ENCODE measurements at regions not wholly inside any gene's neighbourhood (a gene's known extent, or its start where the extent isn't known, plus 50 kb on each side); places are given as distances from the start of the nearest gene placed in this dataset.

- Histone ChIP-seq H3K27ac (ENCODE audit: insufficient read depth, low read length) (no peak overlapping the region), H2AFZ (replicated peaks; ENCODE audit: low read length, poor library complexity) (no peak overlapping the region), H3K27me3 (ENCODE audit: control insufficient read depth, insufficient read depth, low read length) (no peaks in the 10 kb centered on the region), H3K4me3 (ENCODE audit: insufficient read depth, low read depth, low read length) (no peak overlapping the region), H4K8ac (ENCODE audit: low read depth in 2 of 2, low read length in 2 of 2) (no peak overlapping the region), H3K56ac (ENCODE audit: extremely low read depth, insufficient read depth, low read length) (no peak overlapping the region), H4K20me1 (ENCODE audit: insufficient read depth, low read length) (no peaks in the 10 kb centered on the region), H3K79me1 (ENCODE audit: low read depth in 1 of 2, low read length in 2 of 2) (no peaks in the 10 kb centered on the region), H2BK5ac (ENCODE audit: low read depth, low read length, poor library complexity, severe bottlenecking) (no peak overlapping the region), H3K18ac (ENCODE audit: low read depth, low read length) (no peak overlapping the region), H4K91ac (ENCODE audit: insufficient read depth, low read depth, low read length) (no peak overlapping the region), H2AK5ac (ENCODE audit: low read depth, low read length) (no peak overlapping the region), H3K4ac (ENCODE audit: low read depth, low read length) (no peak overlapping the region), H4K5ac (ENCODE audit: low read depth, low read length) (no peak overlapping the region), H3K9me3 (ENCODE audit: control insufficient read depth, insufficient read depth, low read length) (no peaks in the 10 kb centered on the region), H2AK9ac (replicated peaks; ENCODE audit: low read depth, low read length, poor library complexity) (no peak overlapping the region), H2BK120ac (ENCODE audit: low read depth, low read length) (no peak overlapping the region), H3K36me3 (ENCODE audit: control insufficient read depth, insufficient read depth, low read length) (no peaks in the 10 kb centered on the region), H2BK15ac (ENCODE audit: low read depth, low read length) (no peak overlapping the region), H3K9me1 (ENCODE audit: insufficient read depth, low read length) (no peaks in the 10 kb centered on the region), H2BK20ac (ENCODE audit: low read depth, low read length) (no peak overlapping the region), H3K9ac (ENCODE audit: low read depth, low read length) (no peak overlapping the region), H3K4me2 (ENCODE audit: low read depth, low read length) (no peak overlapping the region), H3K4me1 (ENCODE audit: control insufficient read depth, insufficient read depth, low read length) (no peaks in the 10 kb centered on the region), H3K14ac (replicated peaks; ENCODE audit: low read depth, low read length) (no peak overlapping the region), H3K23ac (ENCODE audit: low read depth, low read length) (no peak overlapping the region)
- intact Hi-C loops (cut with micrococcal nuclease) (no loop called here), in situ Hi-C loops (cut with MboI; ENCODE audit: low sequenced_read_pairs) (no loop called here), dilution Hi-C loops (cut with HindIII; ENCODE audit: low sequenced_read_pairs, unreplicated experiment) (no loop called here)
- CTCF ChIA-PET = no interaction called here
- ATAC-seq (ENCODE audit: low read depth) (no peak), DNase-seq (no peak)
- TF ChIP-seq FOS (IDR thresholded peaks at IDR 0.05; ENCODE audit: low read depth, low read length) (no peak), CTCF (conservative IDR thresholded peaks at IDR 0.05; ENCODE audit: low read depth, low read length) (no peak), MXI1 (IDR thresholded peaks at IDR 0.05; ENCODE audit: borderline replicate concordance, low read depth, low read length) (no peak), SMC3 (IDR thresholded peaks at IDR 0.05; ENCODE audit: low read depth, low read length) (no peak), NFE2L2 (IDR thresholded peaks at IDR 0.05; ENCODE audit: low read depth, low read length) (no peak), RCOR1 (IDR thresholded peaks at IDR 0.05; ENCODE audit: insufficient replicate concordance, low read length) (no peak), RAD21 (IDR thresholded peaks at IDR 0.05; ENCODE audit: low read length) (no peak), USF2 (IDR thresholded peaks at IDR 0.05; ENCODE audit: low read depth, low read length) (no peak)
- no TSS peak for BruUV-seq (replicated peaks)
- no CpG with 5 or more reads among the region's 2 CpGs for WGBS, 2 experiments (ENCODE audit: extremely low coverage in 2 of 2, insufficient read length in 1 of 2)
- POLR2A ChIA-PET (ENCODE audit: unreplicated experiment) = no interaction called here
Observed at GRCh38 chr6:78670802-78671201, 196.5 kb upstream of the IRAK1BP1 start.

Data from IMR-90 (cell line).